ENCODE measurements at regions not wholly inside any gene's neighbourhood (a gene's known extent, or its start where the extent isn't known, plus 50 kb on each side); places are given as distances from the start of the nearest gene placed in this dataset.

GRCh38 chr21:19245188-19245580 is 841.6 kb upstream of the TMPRSS15 start:
- Histone ChIP-seq H3K4me1 (no peaks in the 10 kb centered on the region), H3K27me3 (no peaks in the 10 kb centered on the region), H3K36me3 (no peaks in the 10 kb centered on the region), H3K4me3 (no peak overlapping the region), H3K27ac (no peak overlapping the region), H3K9me3 (no peaks in the 10 kb centered on the region)
- no peak for DNase-seq (ENCODE audit: low spot score in 2 of 2)
- TF ChIP-seq, protein P1, sequence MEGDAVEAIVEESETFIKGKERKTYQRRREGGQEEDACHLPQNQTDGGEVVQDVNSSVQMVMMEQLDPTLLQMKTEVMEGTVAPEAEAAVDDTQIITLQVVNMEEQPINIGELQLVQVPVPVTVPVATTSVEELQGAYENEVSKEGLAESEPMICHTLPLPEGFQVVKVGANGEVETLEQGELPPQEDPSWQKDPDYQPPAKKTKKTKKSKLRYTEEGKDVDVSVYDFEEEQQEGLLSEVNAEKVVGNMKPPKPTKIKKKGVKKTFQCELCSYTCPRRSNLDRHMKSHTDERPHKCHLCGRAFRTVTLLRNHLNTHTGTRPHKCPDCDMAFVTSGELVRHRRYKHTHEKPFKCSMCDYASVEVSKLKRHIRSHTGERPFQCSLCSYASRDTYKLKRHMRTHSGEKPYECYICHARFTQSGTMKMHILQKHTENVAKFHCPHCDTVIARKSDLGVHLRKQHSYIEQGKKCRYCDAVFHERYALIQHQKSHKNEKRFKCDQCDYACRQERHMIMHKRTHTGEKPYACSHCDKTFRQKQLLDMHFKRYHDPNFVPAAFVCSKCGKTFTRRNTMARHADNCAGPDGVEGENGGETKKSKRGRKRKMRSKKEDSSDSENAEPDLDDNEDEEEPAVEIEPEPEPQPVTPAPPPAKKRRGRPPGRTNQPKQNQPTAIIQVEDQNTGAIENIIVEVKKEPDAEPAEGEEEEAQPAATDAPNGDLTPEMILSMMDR (IDR thresholded peaks at IDR 0.05), result no peak
- intact Hi-C loops (cut with DNase I), result no loop called here

DNA sequence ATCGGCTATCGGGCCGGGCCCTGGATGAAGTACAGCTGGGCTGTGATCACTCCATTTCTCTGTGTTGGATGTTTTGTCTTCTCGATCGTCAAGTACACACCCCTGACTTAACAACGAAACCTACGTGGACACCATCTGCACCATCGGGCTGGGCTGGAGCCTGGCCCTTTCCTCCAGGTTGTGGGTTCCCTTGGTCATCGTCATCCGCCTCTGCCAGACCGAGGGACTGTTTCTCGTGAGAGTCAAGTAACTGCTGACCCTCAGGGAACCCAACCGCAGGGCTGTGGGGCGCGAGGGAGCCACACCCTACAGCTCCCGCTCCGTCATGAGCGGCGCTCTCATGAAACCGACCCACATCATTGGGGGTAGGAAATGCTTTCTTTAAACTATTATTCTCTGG is 842.4 kb upstream of the TMPRSS15 start:
- no peak overlapping the region for H3K27ac ChIP-seq
- DNase-seq (ENCODE audit: low spot score in 2 of 2), result no peak
- no peaks in the 10 kb centered on the region for H3K9me3 ChIP-seq
- TF ChIP-seq, protein P1 (IDR thresholded peaks at IDR 0.05), result no peak
- no peak overlapping the region for H3K4me3 ChIP-seq
- no peaks in the 10 kb centered on the region for H3K27me3 ChIP-seq
- no peaks in the 10 kb centered on the region for H3K36me3 ChIP-seq
- intact Hi-C loops (cut with DNase I), result no loop called here
- H3K4me1 ChIP-seq, result no peaks in the 10 kb centered on the region

DNA sequence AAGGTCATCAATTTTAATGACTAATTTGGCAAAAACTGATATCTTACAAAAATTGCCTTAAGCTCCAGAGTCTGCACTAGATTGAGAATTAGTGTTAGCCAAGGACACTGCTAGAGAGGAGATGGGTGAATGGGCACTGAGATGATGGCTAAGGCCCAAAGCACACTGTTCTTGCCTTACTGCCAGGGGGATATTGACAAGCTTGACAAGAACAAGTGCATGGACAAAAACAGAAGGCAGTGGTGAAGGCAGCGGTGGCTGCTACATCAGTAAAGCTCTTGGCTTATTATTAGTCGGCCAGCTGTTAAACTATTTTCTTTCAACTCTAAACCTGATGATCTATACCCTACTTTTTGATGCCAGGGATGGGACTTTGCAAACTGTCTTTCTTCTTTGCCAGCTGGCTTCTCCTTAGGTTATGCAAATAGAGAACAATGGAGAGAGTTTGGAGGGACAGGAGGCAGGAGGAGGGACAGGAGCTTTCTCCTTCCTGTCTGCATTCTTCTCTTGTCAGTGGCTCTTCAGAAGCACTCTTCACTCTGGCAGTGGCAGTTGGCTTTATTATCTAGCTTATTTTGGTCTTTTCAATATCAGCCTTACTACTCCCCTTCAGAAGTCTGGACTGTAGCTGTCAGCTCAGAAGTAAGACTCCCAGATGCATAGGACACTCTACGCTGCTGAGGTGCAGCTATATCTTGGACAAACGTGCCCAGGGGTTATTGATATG is 853.5 kb upstream of the TMPRSS15 start:
- no peak for DNase-seq (ENCODE audit: low spot score in 2 of 2)
- Histone ChIP-seq H3K9me3 (no peaks in the 10 kb centered on the region), H3K27ac (no peak overlapping the region), H3K27me3 (no peaks in the 10 kb centered on the region), H3K4me3 (no peak overlapping the region), H3K4me1 (no peaks in the 10 kb centered on the region), H3K36me3 (no peaks in the 10 kb centered on the region)
- intact Hi-C loops (cut with DNase I), result no loop called here
- TF ChIP-seq, protein P1 (IDR thresholded peaks at IDR 0.05), result no peak

DNA sequence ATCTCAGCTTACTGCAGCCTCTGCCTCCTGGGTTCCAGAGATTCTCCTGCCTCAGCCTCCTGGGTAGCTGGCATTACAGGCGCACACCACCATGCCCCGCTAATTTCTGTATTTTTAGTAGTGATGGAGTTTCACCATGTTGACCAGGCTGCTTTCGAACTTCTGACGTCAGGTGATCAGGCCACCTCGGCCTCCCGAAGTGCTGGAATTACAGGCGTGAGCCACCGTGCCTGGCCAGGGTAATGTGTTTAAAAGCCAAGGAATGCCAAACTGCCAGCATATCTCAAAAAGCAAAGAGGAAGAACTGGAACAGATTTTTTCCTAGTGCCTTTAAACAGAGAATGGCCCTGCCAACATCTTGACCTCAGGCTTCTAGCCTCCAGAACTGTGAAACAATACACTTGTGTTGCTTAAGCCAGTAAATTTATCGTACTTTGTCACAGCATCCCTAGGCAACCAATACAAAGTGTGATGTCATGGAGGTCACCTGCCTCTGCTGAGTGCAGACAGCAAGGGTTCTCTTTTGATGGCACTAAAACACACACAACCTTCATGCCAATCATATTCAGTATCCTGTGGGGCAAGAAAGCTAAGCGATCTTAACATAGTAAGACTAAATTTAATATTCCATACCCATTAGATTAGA is 858.3 kb upstream of the TMPRSS15 start:
- TF ChIP-seq, protein P1 (IDR thresholded peaks at IDR 0.05), result no peak
- H3K27me3 ChIP-seq, result no peaks in the 10 kb centered on the region
- no peak overlapping the region for H3K27ac ChIP-seq
- no peak for DNase-seq (ENCODE audit: low spot score in 2 of 2)
- H3K4me1 ChIP-seq, result no peaks in the 10 kb centered on the region
- H3K36me3 ChIP-seq, result no peaks in the 10 kb centered on the region
- no peak overlapping the region for H3K4me3 ChIP-seq
- no peaks in the 10 kb centered on the region for H3K9me3 ChIP-seq
- intact Hi-C loops (cut with DNase I), result no loop called here

DNA sequence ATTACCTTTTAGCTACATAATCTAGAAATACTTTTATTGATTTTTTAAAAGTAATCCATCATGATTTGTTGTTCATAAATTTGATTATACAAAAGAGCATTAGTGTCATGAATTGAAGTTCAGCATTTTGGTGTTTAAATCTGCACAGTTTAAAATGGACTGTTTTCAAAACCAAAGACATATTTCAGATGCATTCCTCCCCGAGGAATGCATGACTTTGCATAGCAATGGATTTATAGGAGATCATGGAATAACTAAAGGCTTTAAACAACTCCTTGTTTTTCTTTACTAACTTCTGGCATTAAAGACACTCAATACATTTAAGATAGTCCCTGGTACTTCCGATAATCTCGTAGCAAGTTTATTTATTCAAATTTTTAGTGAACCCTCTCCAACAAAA is 863.1 kb upstream of the TMPRSS15 start:
- Histone ChIP-seq H3K36me3 (no peaks in the 10 kb centered on the region), H3K27ac (no peak overlapping the region), H3K4me3 (no peak overlapping the region), H3K4me1 (no peaks in the 10 kb centered on the region), H3K9me3 (no peaks in the 10 kb centered on the region), H3K27me3 (no peaks in the 10 kb centered on the region)
- no peak for DNase-seq (ENCODE audit: low spot score in 2 of 2)
- TF ChIP-seq, protein P1 (IDR thresholded peaks at IDR 0.05), result no peak
- intact Hi-C loops (cut with DNase I), result no loop called here
